Endothelial cell of umbilical vein (primary cell): ENCODE measurements at regions not wholly inside any gene's neighbourhood (a gene's known extent, or its start where the extent isn't known, plus 50 kb on each side); places are given as distances from the start of the nearest gene placed in this dataset.

ENCODE experiments used
- BruUV-seq: library from RNA; stranded (reverse); fragments of 400-500 nt; replicated peaks from 2 replicates; lab custom pipeline; 2021; lab: Mats Ljungman, UMichigan
- CTCF ChIA-PET: fragments of 300-600, 350-600 bp; sonication (Branson Sonifier 250); formaldehyde crosslinking; loops from one replicate; lab custom pipeline; 2021; ENCODE audit warnings: antibody characterized with exemption, inconsistent platforms; lab: Charles Lee
- POLR2A ChIA-PET: fragments of 300-600, 350-600 bp; sonication (Branson Sonifier 250); formaldehyde crosslinking; loops from one replicate; lab custom pipeline; 2021; ENCODE audit warnings: antibody characterized with exemption, inconsistent platforms; lab: Charles Lee
- DNase-seq: peaks from one replicate; pipeline ENCODE4 v3.0.0-alpha.2; 2011; ENCODE audit warnings: low read depth, low spot score
- FAIRE-seq: peaks from 2 replicates; lab custom pipeline; 2011; peaks lifted over from hg19 to GRCh38; lab: Jason Lieb, UNC
- H2AFZ ChIP-seq: 2 replicates; pipeline ENCODE4 v1.6.0; 2012; ENCODE audit warnings: low read depth, low read length, control low read depth, inconsistent platforms
- H3K27ac ChIP-seq: 2 replicates; pipeline ENCODE4 v1.5.1; 2011; ENCODE audit warnings: low read depth, mild to moderate bottlenecking, control low read depth, low read length, moderate library complexity; ENCODE audit not compliant: insufficient read depth
- H3K27me3 ChIP-seq, 2 experiments: 2 replicates each; pipeline versions ENCODE4 v1.6.0 to v1.6.1; 2011; ENCODE audit warnings: low read length in 2 of 2, mixed read lengths in 1 of 2; ENCODE audit not compliant: control insufficient read depth in 2 of 2, insufficient read depth in 2 of 2
- H3K36me3 ChIP-seq, 2 experiments: 2 replicates in 1 of 2; 3 replicates in 1 of 2; pipeline ENCODE4 v1.5.1; 2011; ENCODE audit warnings: low read length in 2 of 2, mild to moderate bottlenecking in 1 of 2, moderate library complexity in 1 of 2; ENCODE audit not compliant: control insufficient read depth in 2 of 2, insufficient read depth in 2 of 2; ENCODE audit errors: extremely low read depth in 1 of 2
- H3K4me1 ChIP-seq: 3 replicates; pipeline ENCODE4 v1.5.1; 2011; ENCODE audit warnings: mild to moderate bottlenecking, low read length; ENCODE audit not compliant: control insufficient read depth, insufficient read depth; ENCODE audit errors: extremely low read depth
- H3K4me2 ChIP-seq: 2 replicates; pipeline ENCODE4 v1.6.1; 2011; ENCODE audit warnings: low read length, control low read depth, mixed read lengths; ENCODE audit not compliant: insufficient read depth
- H3K4me3 ChIP-seq, 3 experiments: fragments of 200-600 bp in 1 of 3; sonication (generic), shearing (Covaris generic) in 1 of 3; replicated peaks in 1 of 3; 2 replicates each; pipeline ENCODE4 v1.5.1; 2011 to 2016; ENCODE audit warnings: control low read depth in 3 of 3, low read length in 3 of 3, mild to moderate bottlenecking in 2 of 3, inconsistent platforms in 1 of 3, low read depth in 1 of 3, moderate library complexity in 1 of 3; ENCODE audit not compliant: insufficient read depth in 1 of 3
- H3K79me2 ChIP-seq: 2 replicates; pipeline ENCODE4 v1.6.0; 2012; ENCODE audit warnings: low read length, inconsistent platforms; ENCODE audit not compliant: control insufficient read depth, insufficient read depth
- H3K9ac ChIP-seq: replicated peaks from 2 replicates; pipeline ENCODE3; 2011; ENCODE audit warnings: low read length, control low read depth; ENCODE audit not compliant: insufficient read depth; ENCODE audit errors: extremely low read depth
- H3K9me1 ChIP-seq: replicated peaks from 3 replicates; pipeline ENCODE4 v1.6.0; 2011; ENCODE audit warnings: mild to moderate bottlenecking, low read length; ENCODE audit not compliant: control insufficient read depth, insufficient read depth; ENCODE audit errors: extremely low read depth
- H3K9me3 ChIP-seq: replicated peaks from 2 replicates; pipeline ENCODE4 v1.5.1; 2012; ENCODE audit warnings: low read length, inconsistent platforms; ENCODE audit not compliant: control insufficient read depth, insufficient read depth
- H4K20me1 ChIP-seq: replicated peaks from 2 replicates; pipeline ENCODE3; 2011; ENCODE audit warnings: mild to moderate bottlenecking, low read length; ENCODE audit not compliant: control insufficient read depth, insufficient read depth; ENCODE audit errors: extremely low read depth
- FOS ChIP-seq: IDR thresholded peaks from 2 replicates; pipeline ENCODE4 v1.6.1; 2011; ENCODE audit warnings: mild to moderate bottlenecking, low read length, moderate library complexity, borderline replicate concordance; ENCODE audit not compliant: insufficient read depth
- JUN ChIP-seq: IDR thresholded peaks from 2 replicates; pipeline ENCODE4 v1.6.1; 2011; ENCODE audit warnings: borderline replicate concordance, low read depth; ENCODE audit not compliant: insufficient read length, insufficient read depth
- MYC ChIP-seq: IDR thresholded peaks from one replicate; pipeline ENCODE4 v1.6.1; 2011; ENCODE audit warnings: mild to moderate bottlenecking, low read depth, low read length
- POLR2A ChIP-seq: IDR thresholded peaks from 2 replicates; pipeline ENCODE4 v1.6.1; 2012; ENCODE audit warnings: low read depth, mild to moderate bottlenecking, control low read depth, low read length
- POLR2AphosphoS5 ChIP-seq: IDR thresholded peaks from 2 replicates; pipeline ENCODE4 v1.6.1; 2012; ENCODE audit warnings: low read depth, mild to moderate bottlenecking, control low read depth, low read length, moderate library complexity; ENCODE audit not compliant: insufficient read depth
- dilution Hi-C: fragments of 300-500 bp; cut with MboI; formaldehyde crosslinking; loops from one replicate; pipeline ENCODE4 v1.15.0; 2019; ENCODE audit warnings: low sequenced_read_pairs; ENCODE audit not compliant: extremely low pct_ligation_motif_present
- intact Hi-C: fragments of 100-400 bp; cut with micrococcal nuclease; formaldehyde crosslinking; loops from one replicate; pipeline ENCODE4 v1.10.0; 2022
- TF ChIP-seq, protein P1 (sequence below): IDR thresholded peaks from 2 replicates; pipeline ENCODE4 v1.6.1; 2011; ENCODE audit not compliant: insufficient read depth, insufficient read length
- TF ChIP-seq, protein P2 (sequence below), 2 donors: IDR thresholded peaks; 1 replicate in 1 of 2; 2 replicates in 1 of 2; pipeline ENCODE4 v1.5.1; 2011; ENCODE audit warnings: low read length in 2 of 2, mild to moderate bottlenecking in 2 of 2, moderate library complexity in 2 of 2, control low read depth in 1 of 2, inconsistent platforms in 1 of 2, low read depth in 1 of 2; ENCODE audit not compliant: insufficient read depth in 1 of 2; ENCODE audit errors: extremely low read depth in 1 of 2

DNA sequence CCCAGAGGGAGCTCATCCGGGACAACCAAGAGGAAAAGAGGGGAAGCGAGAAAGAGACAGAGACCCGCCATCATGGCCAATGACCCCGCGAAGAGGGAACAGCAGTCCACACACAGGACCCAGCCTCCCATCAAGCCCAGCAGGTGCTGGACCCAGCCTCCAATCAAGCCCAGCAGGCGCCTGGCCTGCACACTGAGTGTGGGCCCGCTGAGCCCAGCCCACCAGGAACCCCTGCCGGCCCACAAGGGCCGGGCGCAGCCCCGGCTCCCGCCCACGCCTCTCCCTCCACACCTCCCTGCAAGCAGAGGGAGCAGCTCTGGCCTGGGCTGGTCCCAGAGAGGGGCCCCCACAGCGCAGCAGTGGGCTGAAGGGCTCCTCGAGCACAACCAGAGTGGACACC, 391.1 kb downstream of the IDS start:
- TF ChIP-seq FOS (no peak), JUN (no peak), POLR2AphosphoS5 (no peak), POLR2A (no peak), MYC (no peak)
- TF ChIP-seq, protein P1, sequence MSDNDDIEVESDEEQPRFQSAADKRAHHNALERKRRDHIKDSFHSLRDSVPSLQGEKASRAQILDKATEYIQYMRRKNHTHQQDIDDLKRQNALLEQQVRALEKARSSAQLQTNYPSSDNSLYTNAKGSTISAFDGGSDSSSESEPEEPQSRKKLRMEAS: no peak
- TF ChIP-seq, protein P2, sequence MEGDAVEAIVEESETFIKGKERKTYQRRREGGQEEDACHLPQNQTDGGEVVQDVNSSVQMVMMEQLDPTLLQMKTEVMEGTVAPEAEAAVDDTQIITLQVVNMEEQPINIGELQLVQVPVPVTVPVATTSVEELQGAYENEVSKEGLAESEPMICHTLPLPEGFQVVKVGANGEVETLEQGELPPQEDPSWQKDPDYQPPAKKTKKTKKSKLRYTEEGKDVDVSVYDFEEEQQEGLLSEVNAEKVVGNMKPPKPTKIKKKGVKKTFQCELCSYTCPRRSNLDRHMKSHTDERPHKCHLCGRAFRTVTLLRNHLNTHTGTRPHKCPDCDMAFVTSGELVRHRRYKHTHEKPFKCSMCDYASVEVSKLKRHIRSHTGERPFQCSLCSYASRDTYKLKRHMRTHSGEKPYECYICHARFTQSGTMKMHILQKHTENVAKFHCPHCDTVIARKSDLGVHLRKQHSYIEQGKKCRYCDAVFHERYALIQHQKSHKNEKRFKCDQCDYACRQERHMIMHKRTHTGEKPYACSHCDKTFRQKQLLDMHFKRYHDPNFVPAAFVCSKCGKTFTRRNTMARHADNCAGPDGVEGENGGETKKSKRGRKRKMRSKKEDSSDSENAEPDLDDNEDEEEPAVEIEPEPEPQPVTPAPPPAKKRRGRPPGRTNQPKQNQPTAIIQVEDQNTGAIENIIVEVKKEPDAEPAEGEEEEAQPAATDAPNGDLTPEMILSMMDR (IDR thresholded peaks at IDR 0.05; ENCODE audit: extremely low read depth in 1 of 2, insufficient read depth in 1 of 2, low read depth in 1 of 2, low read length in 2 of 2): no peak
- Histone ChIP-seq H3K4me3 (no peak overlapping the region), H3K4me2 (no peak overlapping the region), H3K27ac (no peak overlapping the region), H3K4me1 (no peaks in the 10 kb centered on the region), H3K36me3 (no peaks in the 10 kb centered on the region), H2AFZ (no peak overlapping the region), H3K79me2 (no peaks in the 10 kb centered on the region), H3K9me1 (no peaks in the 10 kb centered on the region), H3K9ac (no peak overlapping the region), H3K9me3 (no peaks in the 10 kb centered on the region), H3K27me3 (no peaks in the 10 kb centered on the region), H4K20me1 (no peaks in the 10 kb centered on the region)
- ChIA-PET POLR2A (no interaction called here), CTCF (interaction anchor here (1.1 kb wide), 1 partner anchor 10 kb away, joined by 3 read pairs; no protein-coding TSS in a partner anchor)
- DNase-seq (no peak), FAIRE-seq (no peak)
- dilution Hi-C loops (no loop called here), intact Hi-C loops (no loop called here)
- no TSS peak for BruUV-seq
